SK-N-SH treated with all-trans-retinoic acid at 6 μM for 48 hours (cell line): ENCODE measurements at regions not wholly inside any gene's neighbourhood (a gene's known extent, or its start where the extent isn't known, plus 50 kb on each side); places are given as distances from the start of the nearest gene placed in this dataset.

Experiments used
- BACH2 ChIP-seq: fragments of 250-450 bp; sonication (Bioruptor Pico); IDR thresholded peaks from 2 replicates; pipeline ENCODE4 v1.9.0; 2021; ENCODE audit warnings: mild to moderate bottlenecking, borderline replicate concordance
- CSDC2 ChIP-seq: fragments of 250-450 bp; sonication (Bioruptor Pico); IDR thresholded peaks from 2 replicates; pipeline ENCODE4 v1.5.0; 2020; ENCODE audit warnings: mild to moderate bottlenecking, moderate library complexity
- CSRNP3 ChIP-seq: fragments of 250-450 bp; sonication (Bioruptor Pico); IDR thresholded peaks from 2 replicates; pipeline ENCODE4 v1.5.1; 2021; ENCODE audit warnings: mild to moderate bottlenecking, moderate library complexity
- ESRRG ChIP-seq: fragments of 250-450 bp; sonication (Bioruptor Pico); IDR thresholded peaks from 2 replicates; pipeline ENCODE4 v1.6.1; 2021; ENCODE audit warnings: mild to moderate bottlenecking
- GLIS3 ChIP-seq: fragments of 250-450 bp; sonication (Bioruptor Pico); IDR thresholded peaks from 2 replicates; pipeline ENCODE4 v1.5.0; 2020; ENCODE audit warnings: mild to moderate bottlenecking, moderate library complexity
- OSR1 ChIP-seq: fragments of 250-450 bp; sonication (Bioruptor Pico); IDR thresholded peaks from 2 replicates; pipeline ENCODE4 v1.8.0; 2022; ENCODE audit warnings: moderate library complexity, mild to moderate bottlenecking, inconsistent platforms
- PATZ1 ChIP-seq: fragments of 250-450 bp; sonication (Bioruptor Pico); IDR thresholded peaks from 2 replicates; pipeline ENCODE4 v1.8.0; 2020; ENCODE audit warnings: mild to moderate bottlenecking, moderate library complexity, borderline replicate concordance
- RARB ChIP-seq: fragments of 250-450 bp; sonication (Bioruptor Pico); IDR thresholded peaks from 2 replicates; pipeline ENCODE4 v1.8.0; 2021; ENCODE audit warnings: mild to moderate bottlenecking, moderate library complexity
- SNAI2 ChIP-seq: fragments of 250-450 bp; sonication (Bioruptor Pico); IDR thresholded peaks from 2 replicates; pipeline ENCODE4 v1.5.0; 2020; ENCODE audit warnings: mild to moderate bottlenecking, moderate library complexity
- TCF4 ChIP-seq: fragments of 250-450 bp; sonication (Bioruptor Pico); IDR thresholded peaks from 2 replicates; pipeline ENCODE4 v1.8.0; 2021; ENCODE audit warnings: mild to moderate bottlenecking, moderate library complexity, borderline replicate concordance
- TOX ChIP-seq: fragments of 250-450 bp; sonication (Bioruptor Pico); IDR thresholded peaks from 2 replicates; pipeline ENCODE4 v1.8.0; 2021; ENCODE audit warnings: mild to moderate bottlenecking, moderate library complexity, borderline replicate concordance

GRCh38 chrX:97751016-97751415, 867.3 kb downstream of the RPA4 start:
- no peak for TF ChIP-seq TOX (CRISPR knock-in tag)
- TF ChIP-seq CSRNP3, result no peak
- TF ChIP-seq OSR1 (CRISPR knock-in tag), result no peak
- no peak for TF ChIP-seq PATZ1 (CRISPR knock-in tag)
- no peak for TF ChIP-seq BACH2 (CRISPR knock-in tag)
- no peak for TF ChIP-seq ESRRG (CRISPR knock-in tag)
- no peak for TF ChIP-seq TCF4 (CRISPR knock-in tag)
- TF ChIP-seq SNAI2 (CRISPR knock-in tag), result no peak
- no peak for TF ChIP-seq CSDC2
- no peak for TF ChIP-seq RARB (CRISPR knock-in tag)
- no peak for TF ChIP-seq GLIS3 (CRISPR knock-in tag)
